ENCODE measurements at regions not wholly inside any gene's neighbourhood (a gene's known extent, or its start where the extent isn't known, plus 50 kb on each side); places are given as distances from the start of the nearest gene placed in this dataset.

DNA sequence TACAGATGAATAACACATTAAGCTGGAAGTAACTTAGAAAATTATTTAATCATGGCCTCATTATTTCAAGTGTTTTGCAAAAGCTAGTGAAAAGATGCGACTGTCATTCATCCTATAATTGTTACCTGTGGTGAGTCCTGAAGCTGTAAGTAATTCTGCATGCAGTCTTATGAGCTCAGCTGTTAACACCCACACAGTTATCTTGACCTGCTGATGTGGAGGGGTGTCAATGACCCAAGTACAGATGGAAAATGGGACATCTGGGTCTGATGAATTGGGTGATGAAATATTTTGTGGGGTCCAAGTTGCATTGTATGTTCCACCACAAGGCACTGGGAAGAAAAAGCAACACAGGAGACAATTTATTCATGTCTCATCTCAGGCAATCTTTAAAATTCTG lies 68.9 kb downstream of the OR13A1 start:
- POLR2A ChIA-PET = no interaction called here
- H3K4me3 ChIP-seq = no peak overlapping the region
- no peak overlapping the region for H3K4me2 ChIP-seq
- 66% methylated on average over 1 of the region's 1 CpG for WGBS (ENCODE audit: missing lambda C conversion rate)
- CTCF ChIA-PET = interaction anchor here (0.5 to 4.5 kb wide), 3 partner anchors 12 to 218 kb away, joined by 3 to 33 read pairs (median 3); no protein-coding TSS in a partner anchor
- ATAC-seq = no peak
- FAIRE-seq = no peak
- no peak for DNase-seq (ENCODE audit: low read depth in 1 of 2, low spot score in 1 of 2)
- TF ChIP-seq NR3C1 (IDR thresholded peaks at IDR 0.05) (no peak), CEBPB (IDR thresholded peaks at IDR 0.05) (no peak), NPAS2 (CRISPR knock-in tag; IDR thresholded peaks at IDR 0.05; ENCODE audit: borderline replicate concordance) (no peak), KDM5A (IDR thresholded peaks at IDR 0.05) (no peak), ZSCAN20 (CRISPR knock-in tag; IDR thresholded peaks at IDR 0.05) (no peak), FOSL2 (IDR thresholded peaks at IDR 0.05) (no peak), FOSL2 (CRISPR knock-in tag; IDR thresholded peaks at IDR 0.05) (no peak), NFE2L2 (conservative IDR thresholded peaks at IDR 0.05; ENCODE audit: low read length) (no peak), EHMT2 (IDR thresholded peaks at IDR 0.05; ENCODE audit: low read depth) (no peak), RNF2 (IDR thresholded peaks at IDR 0.05; ENCODE audit: borderline replicate concordance, low read depth) (no peak), EP300 (IDR thresholded peaks at IDR 0.05) (no peak), RARB (CRISPR knock-in tag; IDR thresholded peaks at IDR 0.05) (no peak), RFX5 (IDR thresholded peaks at IDR 0.05) (no peak), CHD4 (IDR thresholded peaks at IDR 0.05; ENCODE audit: borderline replicate concordance) (no peak), MAFK (IDR thresholded peaks at IDR 0.05; ENCODE audit: partially characterized antibody) (no peak), ZC3H11A (IDR thresholded peaks at IDR 0.05) (no peak)
- TF ChIP-seq, protein P1, sequence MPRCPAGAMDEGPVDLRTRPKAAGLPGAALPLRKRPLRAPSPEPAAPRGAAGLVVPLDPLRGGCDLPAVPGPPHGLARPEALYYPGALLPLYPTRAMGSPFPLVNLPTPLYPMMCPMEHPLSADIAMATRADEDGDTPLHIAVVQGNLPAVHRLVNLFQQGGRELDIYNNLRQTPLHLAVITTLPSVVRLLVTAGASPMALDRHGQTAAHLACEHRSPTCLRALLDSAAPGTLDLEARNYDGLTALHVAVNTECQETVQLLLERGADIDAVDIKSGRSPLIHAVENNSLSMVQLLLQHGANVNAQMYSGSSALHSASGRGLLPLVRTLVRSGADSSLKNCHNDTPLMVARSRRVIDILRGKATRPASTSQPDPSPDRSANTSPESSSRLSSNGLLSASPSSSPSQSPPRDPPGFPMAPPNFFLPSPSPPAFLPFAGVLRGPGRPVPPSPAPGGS (IDR thresholded peaks at IDR 0.05) = no peak
- TF ChIP-seq, protein P2, sequence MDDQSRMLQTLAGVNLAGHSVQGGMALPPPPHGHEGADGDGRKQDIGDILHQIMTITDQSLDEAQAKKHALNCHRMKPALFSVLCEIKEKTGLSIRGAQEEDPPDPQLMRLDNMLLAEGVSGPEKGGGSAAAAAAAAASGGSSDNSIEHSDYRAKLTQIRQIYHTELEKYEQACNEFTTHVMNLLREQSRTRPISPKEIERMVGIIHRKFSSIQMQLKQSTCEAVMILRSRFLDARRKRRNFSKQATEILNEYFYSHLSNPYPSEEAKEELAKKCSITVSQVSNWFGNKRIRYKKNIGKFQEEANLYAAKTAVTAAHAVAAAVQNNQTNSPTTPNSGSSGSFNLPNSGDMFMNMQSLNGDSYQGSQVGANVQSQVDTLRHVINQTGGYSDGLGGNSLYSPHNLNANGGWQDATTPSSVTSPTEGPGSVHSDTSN (IDR thresholded peaks at IDR 0.05) = no peak
- TF ChIP-seq, protein P3, sequence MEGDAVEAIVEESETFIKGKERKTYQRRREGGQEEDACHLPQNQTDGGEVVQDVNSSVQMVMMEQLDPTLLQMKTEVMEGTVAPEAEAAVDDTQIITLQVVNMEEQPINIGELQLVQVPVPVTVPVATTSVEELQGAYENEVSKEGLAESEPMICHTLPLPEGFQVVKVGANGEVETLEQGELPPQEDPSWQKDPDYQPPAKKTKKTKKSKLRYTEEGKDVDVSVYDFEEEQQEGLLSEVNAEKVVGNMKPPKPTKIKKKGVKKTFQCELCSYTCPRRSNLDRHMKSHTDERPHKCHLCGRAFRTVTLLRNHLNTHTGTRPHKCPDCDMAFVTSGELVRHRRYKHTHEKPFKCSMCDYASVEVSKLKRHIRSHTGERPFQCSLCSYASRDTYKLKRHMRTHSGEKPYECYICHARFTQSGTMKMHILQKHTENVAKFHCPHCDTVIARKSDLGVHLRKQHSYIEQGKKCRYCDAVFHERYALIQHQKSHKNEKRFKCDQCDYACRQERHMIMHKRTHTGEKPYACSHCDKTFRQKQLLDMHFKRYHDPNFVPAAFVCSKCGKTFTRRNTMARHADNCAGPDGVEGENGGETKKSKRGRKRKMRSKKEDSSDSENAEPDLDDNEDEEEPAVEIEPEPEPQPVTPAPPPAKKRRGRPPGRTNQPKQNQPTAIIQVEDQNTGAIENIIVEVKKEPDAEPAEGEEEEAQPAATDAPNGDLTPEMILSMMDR (IDR thresholded peaks at IDR 0.05) = no peak
- no peaks in the 10 kb centered on the region for H3K4me1 ChIP-seq
- no peak overlapping the region for H3K27ac ChIP-seq
- H3K9me3 ChIP-seq = no peaks in the 10 kb centered on the region

DNA sequence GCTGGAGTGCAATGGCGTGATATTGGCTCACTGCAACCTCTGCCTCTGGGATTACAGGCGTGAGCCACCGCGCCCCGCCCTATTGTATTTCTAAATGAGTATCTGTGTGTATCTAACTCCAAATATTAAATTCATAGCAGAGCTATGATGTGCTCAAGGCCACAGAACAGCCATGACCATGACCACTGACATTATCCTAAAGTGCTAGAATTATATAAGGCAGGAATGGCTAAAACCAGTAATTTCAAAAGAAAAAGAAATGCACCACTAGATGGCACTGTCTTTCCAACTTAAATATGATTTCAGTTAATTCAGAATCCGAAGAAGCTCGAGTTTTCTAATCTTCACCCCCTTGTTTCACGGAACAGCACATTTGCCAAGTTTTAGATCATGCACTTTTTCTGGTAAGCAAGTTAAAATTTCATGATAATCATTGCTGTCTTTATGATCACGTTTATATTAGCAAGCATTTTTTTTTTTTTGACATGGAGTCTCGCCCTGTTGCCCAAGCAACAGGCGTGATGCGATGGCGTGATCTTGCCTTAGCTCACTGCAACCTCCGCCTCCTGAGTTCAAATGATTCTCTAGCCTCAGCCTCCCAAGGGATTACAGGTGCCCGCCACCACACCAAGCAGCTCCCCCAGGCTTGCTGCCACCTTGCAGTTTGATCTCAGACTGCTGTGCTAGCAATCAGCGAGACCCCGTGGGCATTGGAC lies 65.3 kb downstream of the OR13A1 start:
- CTCF ChIA-PET = interaction anchor here (0.6 to 3.7 kb wide), 31 partner anchors 9 to 980 kb away, joined by 3 to 22 read pairs (median 4); partner anchors contain the start of gene ZFAND4
- POLR2A ChIA-PET = interaction anchor here (0.7 kb wide), 2 partner anchors 758 to 1735 kb away, joined by 3 to 4 read pairs; no protein-coding TSS in a partner anchor
- DNase-seq (ENCODE audit: low read depth in 1 of 2, low spot score in 1 of 2) = peak; percentile 16 to 70
- Histone ChIP-seq H3K27ac (0 out of 6 replicates have a peak overlapping the region, but pooled peaks of 1 of the 2 experiments have one; percentile 22), H3K4me3 (peak overlapping the region; percentile 31), H3K4me2 (peak overlapping the region; percentile 59), H3K9me3 (no peaks in the 10 kb centered on the region), H3K4me1 (no peaks in the 10 kb centered on the region)
- peak; percentile 67 for FAIRE-seq
- ATAC-seq = peak; percentile 83 to 87
- 18% methylated on average over 16 of the region's 17 CpGs for WGBS (ENCODE audit: missing lambda C conversion rate)
- TF ChIP-seq CEBPB (IDR thresholded peaks at IDR 0.05) = 0 out of 4 replicates have a peak, but pooled peaks of 1 of the 2 experiments have one; percentile 6
- no peak for TF ChIP-seq EHF (CRISPR knock-in tag; IDR thresholded peaks at IDR 0.05)
- TF ChIP-seq RAD21 (conservative IDR thresholded peaks at IDR 0.05 in 1 of 2, IDR thresholded peaks at IDR 0.05 in 1 of 2) = peak; percentile 67 to 77
- no peak for TF ChIP-seq HOXB5 (CRISPR knock-in tag; IDR thresholded peaks at IDR 0.05)
- no peak for TF ChIP-seq ZFP36 (IDR thresholded peaks at IDR 0.05; ENCODE audit: borderline replicate concordance, partially characterized antibody)
- TF ChIP-seq FOXS1 (CRISPR knock-in tag; IDR thresholded peaks at IDR 0.05) = no peak
- no peak for TF ChIP-seq ZNF302 (CRISPR knock-in tag; IDR thresholded peaks at IDR 0.05)
- TF ChIP-seq MAZ (IDR thresholded peaks at IDR 0.05; ENCODE audit: borderline replicate concordance, low read depth, low read length) = no peak
- TF ChIP-seq CHD4 (IDR thresholded peaks at IDR 0.05; ENCODE audit: borderline replicate concordance) = no peak
- TF ChIP-seq RFX5 (IDR thresholded peaks at IDR 0.05) = no peak
- no peak for TF ChIP-seq EP300 (IDR thresholded peaks at IDR 0.05)
- TF ChIP-seq, protein P4, sequence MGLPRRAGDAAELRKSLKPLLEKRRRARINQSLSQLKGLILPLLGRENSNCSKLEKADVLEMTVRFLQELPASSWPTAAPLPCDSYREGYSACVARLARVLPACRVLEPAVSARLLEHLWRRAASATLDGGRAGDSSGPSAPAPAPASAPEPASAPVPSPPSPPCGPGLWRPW (IDR thresholded peaks at IDR 0.05) = no peak
- TF ChIP-seq SMC3 (IDR thresholded peaks at IDR 0.05) = peak; percentile 70
- no peak for TF ChIP-seq NFE2L2 (conservative IDR thresholded peaks at IDR 0.05; ENCODE audit: low read length)
- peak; percentile 66 for TF ChIP-seq KDM5A (IDR thresholded peaks at IDR 0.05)
- no peak for TF ChIP-seq CBX2 (IDR thresholded peaks at IDR 0.05; ENCODE audit: borderline replicate concordance, low read depth)
- TF ChIP-seq, protein P3 (IDR thresholded peaks at IDR 0.05) = peak; percentile 75
- no peak for TF ChIP-seq KDM1A (IDR thresholded peaks at IDR 0.05; ENCODE audit: low read depth)

All from A549 (cell line).